NCI-H2107 treated with DMSO at 0.1 percent for 48 hours (cell line): ENCODE measurements at regions not wholly inside any gene's neighbourhood (a gene's known extent, or its start where the extent isn't known, plus 50 kb on each side); places are given as distances from the start of the nearest gene placed in this dataset.

ENCODE experiments used
- DNase-seq: peaks from one replicate; lab custom pipeline; 2025; ENCODE audit not compliant: unreplicated experiment; lab: John Stamatoyannopoulos, UW

DNA sequence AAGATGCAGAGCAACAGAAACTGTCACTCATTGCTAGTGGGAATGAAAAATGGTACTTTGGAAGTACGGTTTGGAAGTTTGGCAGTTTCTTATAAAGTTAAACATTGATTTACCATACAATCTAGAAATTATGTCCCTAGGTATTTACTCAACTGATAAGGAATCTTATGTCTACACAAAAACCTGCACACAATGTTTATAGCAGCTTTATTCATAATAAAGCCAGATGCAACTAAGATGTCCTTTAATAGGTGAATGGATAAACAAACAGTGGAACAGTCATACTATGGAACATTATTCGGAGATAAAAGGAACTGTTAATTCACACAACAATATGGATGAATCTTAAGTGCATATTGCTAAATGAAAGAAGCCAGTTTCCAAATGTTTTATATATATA is 96.2 kb upstream of the SIRPA start:
- no peak for DNase-seq

- DNase-seq, result no peak
Observed at GRCh38 chr20:1793821-1794220, 101.4 kb upstream of the SIRPA start.

DNA sequence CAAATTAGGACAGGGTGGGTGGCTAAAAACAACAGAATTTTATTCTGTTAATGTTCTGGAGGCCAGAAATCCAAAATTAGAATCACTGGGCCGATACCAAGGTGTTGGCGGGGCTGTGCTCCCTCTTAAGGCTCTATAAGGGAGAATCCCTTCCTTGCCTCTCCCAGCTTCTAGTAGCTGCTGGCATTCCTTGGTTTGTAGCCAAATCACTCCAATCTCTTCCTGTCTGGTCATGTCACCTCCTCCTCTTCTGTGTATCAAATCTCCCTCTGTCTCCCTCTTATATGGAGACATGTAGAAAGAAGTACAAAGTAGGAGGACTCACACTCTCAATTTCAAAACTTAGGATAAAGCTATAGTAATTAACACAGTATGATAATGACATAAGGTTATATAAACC is 102.9 kb upstream of the SIRPA start:
- DNase-seq, result no peak

- DNase-seq, result no peak
Observed at GRCh38 chr20:1790386-1790785, 104.8 kb upstream of the SIRPA start.

DNA sequence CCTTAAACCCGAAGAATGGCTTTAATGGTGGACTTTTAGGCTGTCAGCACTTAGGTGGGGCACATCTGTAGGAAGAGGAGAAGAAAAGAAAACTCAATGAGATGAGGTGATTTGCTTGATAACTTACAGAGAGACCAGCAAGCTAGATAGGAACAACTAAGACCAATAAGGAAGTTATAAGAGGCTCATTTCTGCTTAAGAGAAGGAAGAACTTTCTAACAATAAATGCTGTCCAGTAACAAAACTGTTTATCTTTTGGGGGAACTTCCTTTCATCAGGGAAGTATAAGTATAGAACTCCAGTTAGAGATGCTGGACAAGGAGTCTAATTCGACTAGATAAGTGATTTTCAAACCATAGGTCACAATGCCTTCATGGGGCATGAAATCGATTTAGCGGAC is 107.2 kb upstream of the SIRPA start:
- DNase-seq, result no peak

DNA sequence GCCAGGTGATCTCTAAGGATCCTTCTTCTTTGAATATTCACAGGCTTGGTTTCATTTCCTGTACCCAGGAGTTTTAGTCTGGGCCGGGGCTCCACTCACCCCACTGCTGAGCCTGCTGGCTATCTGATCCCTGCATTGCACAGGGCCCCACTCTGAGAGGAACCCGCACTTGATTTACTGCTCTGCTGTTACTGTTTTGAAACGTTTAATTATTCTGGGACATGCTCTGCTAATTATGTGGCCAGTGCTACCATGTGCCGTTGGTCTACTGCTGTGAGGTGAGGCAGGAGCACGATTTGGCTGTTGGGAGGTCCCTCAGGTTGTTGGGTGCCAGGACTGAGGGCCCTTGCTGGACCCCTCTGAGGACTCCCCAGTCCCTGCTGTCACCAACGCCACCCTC is 108.7 kb upstream of the SIRPA start:
- DNase-seq, result no peak

DNA sequence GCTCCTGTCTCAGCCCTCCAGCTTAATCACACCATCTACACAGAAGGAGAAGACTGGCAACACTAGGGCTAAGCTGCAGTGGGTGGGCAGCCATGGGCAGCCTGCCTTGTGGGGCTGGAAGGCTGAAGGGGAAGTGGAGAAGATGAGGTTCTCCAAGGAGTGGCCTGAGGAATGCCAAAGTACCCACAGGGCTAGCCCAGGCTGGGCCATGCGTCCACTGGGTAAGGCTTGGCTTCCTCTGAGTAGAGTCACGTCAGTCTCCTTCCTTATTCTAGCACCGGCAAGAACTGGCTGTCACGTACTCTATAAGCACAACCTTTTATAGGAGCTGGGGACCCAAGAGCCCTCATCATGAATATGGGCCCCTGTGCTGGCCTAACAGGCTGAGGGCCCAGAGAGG is 110.6 kb upstream of the SIRPA start:
- no peak for DNase-seq

- DNase-seq, result no peak
Observed at GRCh38 chr20:1783245-1783644, 112.0 kb upstream of the SIRPA start.

GRCh38 chr20:1782181-1782580 is 113.0 kb upstream of the SIRPA start:
- DNase-seq, result no peak

GRCh38 chr20:1779567-1779966 is 115.6 kb upstream of the SIRPA start:
- DNase-seq, result no peak

- no peak for DNase-seq
Observed at GRCh38 chr20:1778338-1778737, 116.9 kb upstream of the SIRPA start.

DNA sequence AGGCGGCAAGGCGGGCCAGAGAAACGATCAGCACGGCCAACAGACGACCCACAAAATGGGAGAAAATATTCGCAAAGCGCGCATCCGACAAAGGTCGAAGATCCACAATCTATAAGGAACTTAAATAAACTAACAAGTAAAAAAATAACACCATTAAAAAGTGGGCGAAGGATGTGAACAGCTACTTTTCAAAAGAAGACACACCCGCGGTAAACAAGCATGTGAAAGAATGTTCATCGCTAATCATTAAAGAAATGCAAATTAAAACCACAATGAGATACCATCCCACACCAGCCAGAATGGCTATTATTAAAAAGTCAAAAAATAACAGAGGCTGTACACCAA is 117.8 kb upstream of the SIRPA start:
- no peak for DNase-seq

- no peak for DNase-seq
Observed at GRCh38 chr20:1776681-1777475, 118.3 kb upstream of the SIRPA start.

DNA sequence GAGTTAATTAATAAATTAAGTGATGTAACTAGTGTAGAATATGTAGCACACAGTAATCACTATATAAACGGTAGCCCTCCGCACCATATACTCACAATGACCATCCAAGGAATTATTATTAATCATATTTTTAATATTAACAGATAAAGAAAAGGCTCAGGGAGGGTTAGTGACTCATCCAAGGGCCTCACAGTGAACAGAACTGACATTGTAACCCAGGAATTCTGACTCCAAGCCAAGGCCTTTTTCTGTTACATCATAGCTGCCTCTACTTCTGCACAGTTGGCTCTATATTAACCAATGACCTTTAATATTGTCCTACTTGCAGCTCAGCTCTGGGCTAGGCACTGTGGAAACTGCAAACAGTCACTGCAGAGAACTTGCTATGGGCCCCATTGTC is 117.5 kb upstream of the SIRPG start:
- no peak for DNase-seq

DNA sequence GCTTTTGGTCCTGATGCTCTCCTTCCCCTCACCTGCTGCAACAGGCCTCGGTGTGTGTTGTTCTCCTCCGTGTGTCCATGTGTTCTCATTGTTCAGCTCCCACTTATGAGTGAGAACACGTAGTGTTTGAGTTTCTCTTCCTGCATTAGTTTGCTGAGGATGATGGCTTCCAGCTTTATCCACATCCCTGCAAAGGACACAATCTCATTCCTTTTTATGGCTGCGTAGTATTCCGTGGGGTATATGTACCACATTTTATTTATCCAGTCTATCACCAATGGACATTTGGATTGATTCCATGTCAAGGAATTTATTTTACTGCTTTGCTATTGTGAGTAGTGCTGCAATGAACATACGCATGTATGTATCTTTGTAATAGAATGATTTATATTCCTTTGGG is 116.9 kb upstream of the SIRPG start:
- DNase-seq, result no peak

DNA sequence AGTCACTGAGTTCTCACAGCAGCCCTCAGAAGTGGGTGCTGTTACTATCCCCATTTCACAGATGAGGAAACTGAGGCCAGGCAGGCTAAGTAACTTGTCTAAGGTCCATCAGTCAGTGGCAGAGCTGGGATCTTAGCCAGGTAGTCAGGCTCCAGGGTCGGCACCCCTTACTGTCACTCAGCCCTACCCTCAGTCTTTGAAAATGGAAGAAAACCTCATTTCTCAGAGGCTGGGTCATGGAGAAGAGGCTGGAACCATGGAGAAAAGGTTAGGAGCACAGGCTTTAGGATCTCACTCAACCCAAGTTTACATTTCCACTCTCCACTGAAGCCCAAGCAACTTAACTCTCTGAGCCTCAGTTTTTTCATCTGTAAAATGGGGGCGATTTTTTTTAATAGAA is 116.2 kb upstream of the SIRPG start:
- no peak for DNase-seq

- DNase-seq, result no peak
Observed at GRCh38 chr20:1769491-1769890, 111.9 kb upstream of the SIRPG start.

GRCh38 chr20:1766731-1767130 is 109.2 kb upstream of the SIRPG start:
- DNase-seq, result no peak

- peak; percentile 35 for DNase-seq
Observed at GRCh38 chr20:1764136-1765033, 106.8 kb upstream of the SIRPG start.

- DNase-seq, result no peak
Observed at GRCh38 chr20:1761598-1761997, 104.0 kb upstream of the SIRPG start.

DNA sequence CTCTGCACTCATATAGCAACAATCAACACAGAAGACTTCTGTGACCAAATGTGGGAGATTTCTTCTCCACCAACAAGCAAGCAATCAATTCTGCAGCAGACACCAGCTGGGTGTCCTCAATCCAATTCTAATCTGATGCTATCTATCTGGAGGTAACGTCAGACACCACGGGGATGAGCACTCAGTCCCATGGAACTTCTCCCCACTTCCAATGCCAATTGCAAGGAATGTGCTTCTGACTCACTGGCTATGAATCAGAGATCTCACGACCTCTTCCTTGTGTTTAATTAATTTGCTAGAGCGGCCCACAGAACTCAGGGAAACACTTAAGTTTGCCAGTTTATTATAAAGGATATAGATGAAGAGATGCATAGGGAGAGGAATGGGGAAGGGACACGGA is 103.5 kb upstream of the SIRPG start:
- DNase-seq, result no peak

DNA sequence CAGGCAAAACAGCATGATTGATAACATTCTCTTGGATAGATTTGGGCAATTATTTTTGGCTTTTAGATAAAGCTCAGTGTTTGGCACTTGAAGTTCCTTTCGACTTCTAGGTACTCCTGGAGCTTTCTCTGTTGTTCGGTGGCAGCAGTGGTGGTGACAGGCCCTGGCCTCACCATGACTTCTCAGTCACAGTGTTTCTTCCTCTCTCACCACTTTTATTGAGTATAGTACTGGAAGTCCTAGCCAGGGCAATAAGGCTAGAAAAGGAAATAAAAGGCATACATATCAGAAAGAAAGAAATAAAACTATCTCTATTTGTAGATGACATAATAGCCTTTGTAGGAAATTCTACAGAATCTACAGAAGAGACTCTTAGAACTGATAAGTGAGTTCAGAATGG is 101.2 kb upstream of the SIRPG start:
- DNase-seq, result no peak
